LoVo (cell line): ENCODE measurements at regions not wholly inside any gene's neighbourhood (a gene's known extent, or its start where the extent isn't known, plus 50 kb on each side); places are given as distances from the start of the nearest gene placed in this dataset.

Source experiments
- DNase-seq: peaks from one replicate; pipeline ENCODE4 v3.0.0-alpha.2; 2016; ENCODE audit warnings: low spot score

GRCh38 chr1:93815366-93816110 lies 63.5 kb downstream of the DNTTIP2 start:
- DNase-seq, result no peak

GRCh38 chr1:93814795-93815340 lies 64.1 kb downstream of the DNTTIP2 start:
- DNase-seq, result no peak

- DNase-seq, result peak; percentile 72
These were observed 64.8 kb downstream of the DNTTIP2 start for GRCh38 chr1:93814059-93814794.

GRCh38 chr1:93813076-93813475 lies 65.9 kb downstream of the DNTTIP2 start:
- DNase-seq, result peak; percentile 4

- DNase-seq, result no peak
These were observed 67.5 kb downstream of the DNTTIP2 start for GRCh38 chr1:93811326-93812065.

- DNase-seq, result no peak
These were observed 68.7 kb downstream of the DNTTIP2 start for GRCh38 chr1:93810316-93810715.

- DNase-seq, result no peak
These were observed 70.1 kb downstream of the DNTTIP2 start for GRCh38 chr1:93808871-93809270.

- no peak for DNase-seq
These were observed 71.6 kb downstream of the DNTTIP2 start for GRCh38 chr1:93807311-93807930.

- no peak for DNase-seq
These were observed 73.9 kb downstream of the DNTTIP2 start for GRCh38 chr1:93805027-93805610.

- DNase-seq, result no peak
These were observed 74.6 kb downstream of the DNTTIP2 start for GRCh38 chr1:93804412-93804811.

- DNase-seq, result no peak
These were observed 77.5 kb downstream of the DNTTIP2 start for GRCh38 chr1:93801471-93801870.

- DNase-seq, result no peak
These were observed 78.2 kb downstream of the DNTTIP2 start for GRCh38 chr1:93800856-93801255.

- no peak for DNase-seq
These were observed 80.7 kb downstream of the DNTTIP2 start for GRCh38 chr1:93798291-93798690.

- DNase-seq, result no peak
These were observed 94.5 kb downstream of the DNTTIP2 start for GRCh38 chr1:93784538-93784937.

GRCh38 chr1:93783876-93784275 lies 95.1 kb downstream of the DNTTIP2 start:
- no peak for DNase-seq

GRCh38 chr1:93779540-93780165 lies 98.0 kb upstream of the BCAR3 start:
- peak; percentile 52 for DNase-seq

- DNase-seq, result no peak
These were observed 96.8 kb upstream of the BCAR3 start for GRCh38 chr1:93778457-93778856.

- no peak for DNase-seq
These were observed 95.6 kb upstream of the BCAR3 start for GRCh38 chr1:93777255-93777654.

- DNase-seq, result no peak
These were observed 95.1 kb upstream of the BCAR3 start for GRCh38 chr1:93776728-93777127.

- DNase-seq, result no peak
These were observed 93.6 kb upstream of the BCAR3 start for GRCh38 chr1:93775224-93775623.

- DNase-seq, result no peak
These were observed 93.1 kb upstream of the BCAR3 start for GRCh38 chr1:93774707-93775106.
